ENCODE measurements at regions not wholly inside any gene's neighbourhood (a gene's known extent, or its start where the extent isn't known, plus 50 kb on each side); places are given as distances from the start of the nearest gene placed in this dataset.

DNA sequence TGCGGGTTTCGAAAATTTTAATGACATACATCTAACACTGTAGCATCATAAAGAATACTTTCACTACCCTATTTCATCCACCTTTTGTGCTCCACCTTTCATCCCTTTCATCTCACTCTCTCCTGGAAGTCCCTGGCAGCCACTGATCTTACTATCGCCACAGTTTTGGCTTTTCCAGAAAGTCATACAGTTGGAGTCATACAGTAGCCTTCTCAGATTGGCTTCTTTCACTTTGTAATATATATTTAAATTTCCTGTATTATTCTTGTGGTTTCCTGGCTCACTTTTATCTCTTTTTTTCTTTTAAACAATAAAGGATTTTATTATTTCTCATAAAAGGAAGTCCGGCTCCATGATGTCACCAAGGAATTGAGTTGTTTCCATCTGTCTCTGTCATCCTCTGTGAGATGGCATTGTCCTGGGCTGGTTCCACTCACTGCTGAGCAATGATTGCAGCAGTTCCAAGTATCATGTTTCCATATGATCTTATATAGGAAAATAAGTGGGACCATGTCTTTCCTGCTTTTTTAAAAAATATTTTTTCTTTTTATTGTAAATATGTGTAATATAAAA lies 626.3 kb downstream of the POM121L12 start (continued):
- TF ChIP-seq, protein P1, sequence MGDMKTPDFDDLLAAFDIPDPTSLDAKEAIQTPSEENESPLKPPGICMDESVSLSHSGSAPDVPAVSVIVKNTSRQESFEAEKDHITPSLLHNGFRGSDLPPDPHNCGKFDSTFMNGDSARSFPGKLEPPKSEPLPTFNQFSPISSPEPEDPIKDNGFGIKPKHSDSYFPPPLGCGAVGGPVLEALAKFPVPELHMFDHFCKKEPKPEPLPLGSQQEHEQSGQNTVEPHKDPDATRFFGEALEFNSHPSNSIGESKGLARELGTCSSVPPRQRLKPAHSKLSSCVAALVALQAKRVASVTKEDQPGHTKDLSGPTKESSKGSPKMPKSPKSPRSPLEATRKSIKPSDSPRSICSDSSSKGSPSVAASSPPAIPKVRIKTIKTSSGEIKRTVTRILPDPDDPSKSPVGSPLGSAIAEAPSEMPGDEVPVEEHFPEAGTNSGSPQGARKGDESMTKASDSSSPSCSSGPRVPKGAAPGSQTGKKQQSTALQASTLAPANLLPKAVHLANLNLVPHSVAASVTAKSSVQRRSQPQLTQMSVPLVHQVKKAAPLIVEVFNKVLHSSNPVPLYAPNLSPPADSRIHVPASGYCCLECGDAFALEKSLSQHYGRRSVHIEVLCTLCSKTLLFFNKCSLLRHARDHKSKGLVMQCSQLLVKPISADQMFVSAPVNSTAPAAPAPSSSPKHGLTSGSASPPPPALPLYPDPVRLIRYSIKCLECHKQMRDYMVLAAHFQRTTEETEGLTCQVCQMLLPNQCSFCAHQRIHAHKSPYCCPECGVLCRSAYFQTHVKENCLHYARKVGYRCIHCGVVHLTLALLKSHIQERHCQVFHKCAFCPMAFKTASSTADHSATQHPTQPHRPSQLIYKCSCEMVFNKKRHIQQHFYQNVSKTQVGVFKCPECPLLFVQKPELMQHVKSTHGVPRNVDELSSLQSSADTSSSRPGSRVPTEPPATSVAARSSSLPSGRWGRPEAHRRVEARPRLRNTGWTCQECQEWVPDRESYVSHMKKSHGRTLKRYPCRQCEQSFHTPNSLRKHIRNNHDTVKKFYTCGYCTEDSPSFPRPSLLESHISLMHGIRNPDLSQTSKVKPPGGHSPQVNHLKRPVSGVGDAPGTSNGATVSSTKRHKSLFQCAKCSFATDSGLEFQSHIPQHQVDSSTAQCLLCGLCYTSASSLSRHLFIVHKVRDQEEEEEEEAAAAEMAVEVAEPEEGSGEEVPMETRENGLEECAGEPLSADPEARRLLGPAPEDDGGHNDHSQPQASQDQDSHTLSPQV (IDR thresholded peaks at IDR 0.05), result no peak
- TF ChIP-seq MYB (IDR thresholded peaks at IDR 0.05; ENCODE audit: borderline replicate concordance, low read depth, low read length) (no peak), ZNF274 (IDR thresholded peaks at IDR 0.05; ENCODE audit: insufficient read depth, insufficient read length) (no peak), ZNF207 (IDR thresholded peaks at IDR 0.05; ENCODE audit: borderline replicate concordance) (no peak)

DNA sequence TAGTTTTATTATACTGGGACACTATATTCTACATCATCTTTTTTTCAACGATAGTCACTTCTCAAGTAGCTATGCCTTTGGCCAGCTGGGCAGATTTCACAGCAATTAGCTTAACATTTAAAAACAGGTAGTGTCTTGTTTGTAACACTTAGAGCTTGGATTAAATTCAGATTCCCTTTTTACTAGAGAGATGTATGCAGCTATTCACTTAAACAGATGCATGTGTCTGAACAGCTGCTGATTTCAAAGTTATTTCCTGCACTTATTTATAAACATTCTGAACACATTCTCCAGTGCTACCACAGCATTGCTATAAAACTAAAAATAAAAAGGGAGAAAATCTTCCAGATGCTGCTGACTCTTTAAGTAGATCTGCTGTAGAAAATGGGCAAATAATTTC lies 637.2 kb downstream of the POM121L12 start:
- no peaks in the 10 kb centered on the region for H3K27me3 ChIP-seq (replicated peaks in 1 of 2; ENCODE audit: control insufficient read depth in 2 of 2, insufficient read depth in 2 of 2, low read length in 1 of 2)
- H3K36me3 ChIP-seq (ENCODE audit: control insufficient read depth in 2 of 2, insufficient read depth in 2 of 2, low read length in 1 of 2), result no peaks in the 10 kb centered on the region
- H4K20me1 ChIP-seq (ENCODE audit: control insufficient read depth, insufficient read depth), result no peaks in the 10 kb centered on the region
- H3K79me2 ChIP-seq (ENCODE audit: control insufficient read depth, insufficient read depth, low read length), result no peaks in the 10 kb centered on the region
- ATAC-seq, result no peak
- ChIA-PET CTCF (no interaction called here), POLR2A (no interaction called here), SMC1A (ENCODE audit: uncharacterized antibody, unreplicated experiment) (interaction anchor here (0.7 kb wide), 1 partner anchor 1545 kb away, joined by 3 read pairs; no protein-coding TSS in a partner anchor), RAD21 (ENCODE audit: unreplicated experiment) (no interaction called here)
- H3K4me3 ChIP-seq, result no peak overlapping the region
- FAIRE-seq, result no peak
- H3K9me3 ChIP-seq (replicated peaks; ENCODE audit: control insufficient read depth, insufficient read depth, low read length), result no peaks in the 10 kb centered on the region
- H3K4me1 ChIP-seq (ENCODE audit: control insufficient read depth, insufficient read depth, low read length), result no peaks in the 10 kb centered on the region
- H2AFZ ChIP-seq (ENCODE audit: control insufficient read depth, low read depth, low read length), result no peak overlapping the region
- in situ Hi-C loops (cut with MboI), result no loop called here
- H3K27ac ChIP-seq (ENCODE audit: control insufficient read depth, insufficient read depth), result no peak overlapping the region
- intact Hi-C loops (cut with micrococcal nuclease; ENCODE audit: unreplicated experiment), result no loop called here
- no peak overlapping the region for H3K4me2 ChIP-seq (ENCODE audit: control insufficient read depth, insufficient read depth)
- H3K9ac ChIP-seq (ENCODE audit: control insufficient read depth, insufficient read depth, low read length), result no peak overlapping the region
- DNase-seq (ENCODE audit: low read depth, low spot score), result no peak
- 40% methylated on average over 1 of the region's 1 CpG for WGBS (ENCODE audit: insufficient coverage, insufficient replicate concordance, low lambda C conversion rate, missing lambda C conversion rate)
- BruUV-seq (replicated peaks), result no TSS peak
- TF ChIP-seq, protein P2, sequence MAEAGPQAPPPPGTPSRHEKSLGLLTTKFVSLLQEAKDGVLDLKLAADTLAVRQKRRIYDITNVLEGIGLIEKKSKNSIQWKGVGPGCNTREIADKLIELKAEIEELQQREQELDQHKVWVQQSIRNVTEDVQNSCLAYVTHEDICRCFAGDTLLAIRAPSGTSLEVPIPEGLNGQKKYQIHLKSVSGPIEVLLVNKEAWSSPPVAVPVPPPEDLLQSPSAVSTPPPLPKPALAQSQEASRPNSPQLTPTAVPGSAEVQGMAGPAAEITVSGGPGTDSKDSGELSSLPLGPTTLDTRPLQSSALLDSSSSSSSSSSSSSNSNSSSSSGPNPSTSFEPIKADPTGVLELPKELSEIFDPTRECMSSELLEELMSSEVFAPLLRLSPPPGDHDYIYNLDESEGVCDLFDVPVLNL (IDR thresholded peaks at IDR 0.05; ENCODE audit: low read depth, low read length), result no peak
- TF ChIP-seq EP300 (IDR thresholded peaks at IDR 0.05; ENCODE audit: borderline replicate concordance in 1 of 2, control insufficient read depth in 1 of 2, low read depth in 2 of 2, low read length in 2 of 2) (no peak), WRNIP1 (IDR thresholded peaks at IDR 0.05; ENCODE audit: borderline replicate concordance, low read depth, low read length) (no peak), TCF7 (IDR thresholded peaks at IDR 0.05; ENCODE audit: borderline replicate concordance) (no peak), HDAC2 (IDR thresholded peaks at IDR 0.05) (no peak), BHLHE40 (IDR thresholded peaks at IDR 0.05; ENCODE audit: borderline replicate concordance in 1 of 2, low read depth in 2 of 2, low read length in 1 of 2) (no peak), ESRRA (IDR thresholded peaks at IDR 0.05; ENCODE audit: low read length) (no peak), SREBF1 (IDR thresholded peaks at IDR 0.05; ENCODE audit: low read length) (no peak), STAT3 (IDR thresholded peaks at IDR 0.05; ENCODE audit: low read depth, low read length) (no peak), CHD4 (IDR thresholded peaks at IDR 0.05) (no peak), CBX5 (IDR thresholded peaks at IDR 0.05; ENCODE audit: low read depth) (no peak), EED (IDR thresholded peaks at IDR 0.05; ENCODE audit: low read depth) (no peak), NRF1 (conservative IDR thresholded peaks at IDR 0.05; ENCODE audit: low read depth, low read length) (no peak), FOXK2 (IDR thresholded peaks at IDR 0.05) (no peak), RAD51 (IDR thresholded peaks at IDR 0.05) (no peak)
- TF ChIP-seq, protein P3, sequence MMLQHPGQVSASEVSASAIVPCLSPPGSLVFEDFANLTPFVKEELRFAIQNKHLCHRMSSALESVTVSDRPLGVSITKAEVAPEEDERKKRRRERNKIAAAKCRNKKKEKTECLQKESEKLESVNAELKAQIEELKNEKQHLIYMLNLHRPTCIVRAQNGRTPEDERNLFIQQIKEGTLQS (IDR thresholded peaks at IDR 0.05; ENCODE audit: borderline replicate concordance, extremely low read depth, low read depth, low read length), result no peak

Data from GM12878 (cell line).